Hepatocyte (in vitro differentiated cells): ENCODE measurements at regions not wholly inside any gene's neighbourhood (a gene's known extent, or its start where the extent isn't known, plus 50 kb on each side); places are given as distances from the start of the nearest gene placed in this dataset.

Experiments used
- DNase-seq: peaks from one replicate; pipeline ENCODE4 v3.0.0-alpha.2; 2016; ENCODE audit warnings: low spot score
- H2AFZ ChIP-seq: fragments of 200-600 bp; sonication (generic); 2 replicates; pipeline ENCODE4 v1.6.0; 2016; ENCODE audit warnings: antibody characterized with exemption, mild to moderate bottlenecking
- H3K27ac ChIP-seq: fragments of 200-600 bp; sonication (generic); 2 replicates; pipeline ENCODE4 v1.5.1; 2016; ENCODE audit warnings: mild to moderate bottlenecking
- H3K27me3 ChIP-seq: fragments of 200-600 bp; sonication (generic); 2 replicates; pipeline ENCODE4 v1.6.1; 2016
- H3K36me3 ChIP-seq: fragments of 200-600 bp; sonication (generic); replicated peaks from 2 replicates; pipeline ENCODE4 v1.5.1; 2016; ENCODE audit warnings: low read depth; ENCODE audit not compliant: insufficient read depth
- H3K4me1 ChIP-seq: fragments of 200-600 bp; sonication (generic); 2 replicates; pipeline ENCODE4 v1.5.1; 2016; ENCODE audit warnings: mild to moderate bottlenecking, moderate library complexity; ENCODE audit not compliant: insufficient read depth
- H3K4me2 ChIP-seq: fragments of 200-600 bp; sonication (generic); 2 replicates; pipeline ENCODE4 v1.6.0; 2016
- H3K4me3 ChIP-seq: fragments of 200-600 bp; sonication (generic); 2 replicates; pipeline ENCODE4 v1.5.1; 2016; ENCODE audit warnings: mild to moderate bottlenecking
- H3K79me2 ChIP-seq: fragments of 200-600 bp; sonication (generic); 2 replicates; pipeline ENCODE4 v1.6.0; 2017; ENCODE audit warnings: mild to moderate bottlenecking
- H3K9me2 ChIP-seq: fragments of 200-600 bp; sonication (generic); replicated peaks from 2 replicates; pipeline ENCODE4 v1.6.0; 2017; ENCODE audit warnings: mild to moderate bottlenecking; ENCODE audit not compliant: insufficient read depth
- H3K9me3 ChIP-seq: fragments of 200-600 bp; sonication (generic); 2 replicates; pipeline ENCODE4 v1.5.1; 2016; ENCODE audit warnings: low read depth, mild to moderate bottlenecking
- H4K20me1 ChIP-seq: fragments of 200-600 bp; sonication (generic); 2 replicates; pipeline ENCODE4 v1.6.0; 2016; ENCODE audit warnings: mild to moderate bottlenecking; ENCODE audit not compliant: insufficient read depth, poor library complexity, severe bottlenecking
- CTCF ChIP-seq: fragments of 200-600 bp; sonication (generic); IDR thresholded peaks from 2 replicates; pipeline ENCODE4 v1.5.1; 2016; ENCODE audit warnings: antibody characterized with exemption, mild to moderate bottlenecking; ENCODE audit not compliant: poor library complexity
- EZH2 ChIP-seq: fragments of 200-600 bp; sonication (generic); IDR thresholded peaks from 2 replicates; pipeline ENCODE4 v1.6.1; 2016; ENCODE audit warnings: antibody characterized with exemption, mild to moderate bottlenecking, borderline replicate concordance
- EZH2phosphoT487 ChIP-seq: fragments of 200-600 bp; sonication (generic); IDR thresholded peaks from one replicate; pipeline ENCODE4 v1.6.1; 2018; ENCODE audit warnings: antibody characterized with exemption, mild to moderate bottlenecking, low read depth, moderate library complexity; ENCODE audit not compliant: unreplicated experiment, severe bottlenecking
- WGBS: methylation state at CpG from one replicate; pipeline ENCODE4 v1.1.6; 2016; ENCODE audit warnings: low lambda C conversion rate; ENCODE audit errors: missing lambda C conversion rate; 5-methylcytosine and 5-hydroxymethylcytosine counted together

- Histone ChIP-seq H3K4me1 (no peaks in the 10 kb centered on the region), H3K4me2 (no peak overlapping the region), H4K20me1 (no peaks in the 10 kb centered on the region), H2AFZ (no peak overlapping the region), H3K27ac (no peak overlapping the region), H3K36me3 (no peaks in the 10 kb centered on the region), H3K9me2 (no peaks in the 10 kb centered on the region), H3K4me3 (no peak overlapping the region), H3K27me3 (no peaks in the 10 kb centered on the region), H3K9me3 (no peaks in the 10 kb centered on the region), H3K79me2 (no peaks in the 10 kb centered on the region)
- TF ChIP-seq EZH2phosphoT487 (no peak), CTCF (no peak), EZH2 (no peak)
- WGBS, result 75% methylated on average over 1 of the region's 1 CpG
- DNase-seq, result no peak
Observed at GRCh38 chr18:22817844-22818243, 115.3 kb upstream of the RBBP8 start.

- H4K20me1 ChIP-seq, result no peaks in the 10 kb centered on the region
- no peak overlapping the region for H3K27ac ChIP-seq
- no peaks in the 10 kb centered on the region for H3K9me3 ChIP-seq
- 51% methylated on average over 3 of the region's 3 CpGs for WGBS
- H3K36me3 ChIP-seq, result no peaks in the 10 kb centered on the region
- H3K27me3 ChIP-seq, result no peaks in the 10 kb centered on the region
- DNase-seq, result no peak
- TF ChIP-seq CTCF, result no peak
- no peak for TF ChIP-seq EZH2phosphoT487
- no peak for TF ChIP-seq EZH2
- H3K9me2 ChIP-seq, result no peaks in the 10 kb centered on the region
- H3K4me2 ChIP-seq, result no peak overlapping the region
- H3K4me3 ChIP-seq, result no peak overlapping the region
- no peaks in the 10 kb centered on the region for H3K4me1 ChIP-seq
- H3K79me2 ChIP-seq, result no peaks in the 10 kb centered on the region
- no peak overlapping the region for H2AFZ ChIP-seq
Observed at GRCh38 chr18:22822024-22822423, 111.1 kb upstream of the RBBP8 start.

GRCh38 chr18:22822841-22823508, 110.2 kb upstream of the RBBP8 start:
- H3K4me1 ChIP-seq, result no peaks in the 10 kb centered on the region
- H3K9me2 ChIP-seq, result no peaks in the 10 kb centered on the region
- H3K27me3 ChIP-seq, result no peaks in the 10 kb centered on the region
- no peaks in the 10 kb centered on the region for H3K79me2 ChIP-seq
- no peaks in the 10 kb centered on the region for H4K20me1 ChIP-seq
- H2AFZ ChIP-seq, result no peak overlapping the region
- no peak overlapping the region for H3K4me3 ChIP-seq
- no peak overlapping the region for H3K27ac ChIP-seq
- WGBS, result 96% methylated on average over 3 of the region's 3 CpGs
- H3K9me3 ChIP-seq, result no peaks in the 10 kb centered on the region
- no peak for DNase-seq
- no peak overlapping the region for H3K4me2 ChIP-seq
- H3K36me3 ChIP-seq, result no peaks in the 10 kb centered on the region
- TF ChIP-seq EZH2 (no peak), CTCF (no peak)

GRCh38 chr18:22826726-22827125, 106.4 kb upstream of the RBBP8 start:
- peaks cover 4% of the 10 kb centered on the region for H3K4me1 ChIP-seq
- no peaks in the 10 kb centered on the region for H3K79me2 ChIP-seq
- no peaks in the 10 kb centered on the region for H3K9me3 ChIP-seq
- no peak overlapping the region for H3K4me3 ChIP-seq
- no peak overlapping the region for H3K27ac ChIP-seq
- no peaks in the 10 kb centered on the region for H3K27me3 ChIP-seq
- H3K9me2 ChIP-seq, result no peaks in the 10 kb centered on the region
- no peak for TF ChIP-seq EZH2phosphoT487
- no peak for TF ChIP-seq EZH2
- no peak for TF ChIP-seq CTCF
- H3K4me2 ChIP-seq, result no peak overlapping the region
- no peaks in the 10 kb centered on the region for H3K36me3 ChIP-seq
- no peak overlapping the region for H2AFZ ChIP-seq
- DNase-seq, result no peak
- H4K20me1 ChIP-seq, result no peaks in the 10 kb centered on the region
- 89% methylated on average over 4 of the region's 4 CpGs for WGBS
